AG10803 (cell line): ENCODE measurements at regions not wholly inside any gene's neighbourhood (a gene's known extent, or its start where the extent isn't known, plus 50 kb on each side); places are given as distances from the start of the nearest gene placed in this dataset.
"Not testable (repeated sequence)": the region's sequence is repeated elsewhere in the genome, so short reads cannot be mapped to it uniquely, and the experiment has no call there.

Experiments used
- DNase-seq: peaks from one replicate; pipeline ENCODE4 v3.0.0; 2010; ENCODE audit warnings: low read depth
- H3K4me3 ChIP-seq: 2 replicates; pipeline ENCODE4 v1.5.1; 2011; ENCODE audit warnings: mild to moderate bottlenecking, low read length, control low read depth
- TF ChIP-seq, protein P1 (sequence below): conservative IDR thresholded peaks from 2 replicates; pipeline ENCODE4 v1.5.1; 2011; ENCODE audit warnings: mild to moderate bottlenecking, low read length, control low read depth, inconsistent platforms

DNA sequence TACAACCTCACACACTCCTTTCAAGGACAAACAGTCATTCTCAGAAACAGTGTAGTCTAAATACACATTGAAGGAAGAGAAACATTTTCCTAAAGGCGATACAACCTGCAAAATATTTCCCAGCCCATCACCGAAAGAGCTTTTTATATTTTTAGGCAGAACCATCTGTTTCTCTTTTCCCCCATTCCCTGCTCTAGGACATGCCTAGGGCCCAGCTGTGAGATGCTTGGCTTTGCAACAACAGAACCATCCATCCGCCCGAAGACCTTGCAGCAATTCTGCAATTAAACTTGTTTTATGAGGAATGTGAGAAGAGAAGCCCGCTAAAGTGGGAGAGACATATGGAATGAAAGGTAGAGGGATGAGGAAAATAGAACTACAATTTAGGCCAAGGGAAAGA, 105.6 kb upstream of the RFX8 start:
- DNase-seq, result no peak
- TF ChIP-seq, protein P1, sequence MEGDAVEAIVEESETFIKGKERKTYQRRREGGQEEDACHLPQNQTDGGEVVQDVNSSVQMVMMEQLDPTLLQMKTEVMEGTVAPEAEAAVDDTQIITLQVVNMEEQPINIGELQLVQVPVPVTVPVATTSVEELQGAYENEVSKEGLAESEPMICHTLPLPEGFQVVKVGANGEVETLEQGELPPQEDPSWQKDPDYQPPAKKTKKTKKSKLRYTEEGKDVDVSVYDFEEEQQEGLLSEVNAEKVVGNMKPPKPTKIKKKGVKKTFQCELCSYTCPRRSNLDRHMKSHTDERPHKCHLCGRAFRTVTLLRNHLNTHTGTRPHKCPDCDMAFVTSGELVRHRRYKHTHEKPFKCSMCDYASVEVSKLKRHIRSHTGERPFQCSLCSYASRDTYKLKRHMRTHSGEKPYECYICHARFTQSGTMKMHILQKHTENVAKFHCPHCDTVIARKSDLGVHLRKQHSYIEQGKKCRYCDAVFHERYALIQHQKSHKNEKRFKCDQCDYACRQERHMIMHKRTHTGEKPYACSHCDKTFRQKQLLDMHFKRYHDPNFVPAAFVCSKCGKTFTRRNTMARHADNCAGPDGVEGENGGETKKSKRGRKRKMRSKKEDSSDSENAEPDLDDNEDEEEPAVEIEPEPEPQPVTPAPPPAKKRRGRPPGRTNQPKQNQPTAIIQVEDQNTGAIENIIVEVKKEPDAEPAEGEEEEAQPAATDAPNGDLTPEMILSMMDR, result no peak
- no peak overlapping the region for H3K4me3 ChIP-seq

DNA sequence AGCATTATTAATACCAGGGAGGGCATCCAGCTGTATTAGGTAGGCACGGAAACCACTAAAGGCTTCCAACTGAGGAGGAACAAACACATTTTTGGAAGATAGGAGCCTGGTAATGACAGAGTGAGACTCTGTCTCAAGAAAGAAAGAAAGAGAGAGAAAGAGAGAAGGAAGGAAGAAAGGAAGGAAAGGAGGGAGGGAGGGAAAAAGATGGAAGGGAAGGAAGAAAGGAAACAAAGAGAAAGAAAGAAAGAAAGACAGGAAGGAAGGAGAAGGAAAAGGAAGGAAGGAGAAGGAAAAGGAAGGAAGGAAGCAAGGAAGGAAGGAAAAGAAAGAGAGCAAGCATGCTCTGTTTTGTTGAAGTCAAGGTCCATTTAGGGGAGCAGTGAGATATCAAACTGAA, 103.8 kb upstream of the RFX8 start:
- H3K4me3 ChIP-seq, result no peak overlapping the region
- no peak for DNase-seq
- TF ChIP-seq, protein P1, result no peak

GRCh38 chr2:101578135-101578534, 103.2 kb upstream of the RFX8 start:
- H3K4me3 ChIP-seq, DNase-seq: not testable (repeated sequence)

- TF ChIP-seq, protein P1, result no peak
- H3K4me3 ChIP-seq, result no peak overlapping the region
These were observed 102.3 kb upstream of the RFX8 start for GRCh38 chr2:101577173-101577572.

GRCh38 chr2:101574622-101575021, 99.7 kb upstream of the RFX8 start:
- DNase-seq, result no peak
- no peak overlapping the region for H3K4me3 ChIP-seq
- TF ChIP-seq, protein P1, result no peak

More at GRCh38 chr2:101577173-101577572, 102.3 kb upstream of the RFX8 start:
- DNase-seq, result no peak

GRCh38 chr2:101571951-101572350, 97.0 kb upstream of the RFX8 start:
- no peak overlapping the region for H3K4me3 ChIP-seq
- TF ChIP-seq, protein P1, result no peak
- DNase-seq, result no peak

- no peak for DNase-seq
- H3K4me3 ChIP-seq, result no peak overlapping the region
- TF ChIP-seq, protein P1, result no peak
These were observed 95.1 kb upstream of the RFX8 start for GRCh38 chr2:101569886-101570520.
